ENCODE measurements at regions not wholly inside any gene's neighbourhood (a gene's known extent, or its start where the extent isn't known, plus 50 kb on each side); places are given as distances from the start of the nearest gene placed in this dataset.
A peak's percentile ranks its signal among the peaks of the same experiment; 100 is the strongest.

- no peak for DNase-seq
Observed at GRCh38 chr5:18097817-18098216, 463.6 kb downstream of the TAF11L14 start.

GRCh38 chr5:18098691-18099090, 464.4 kb downstream of the TAF11L14 start:
- Histone ChIP-seq H3K36me3 (ENCODE audit: control insufficient read depth in 4 of 4, insufficient read depth in 4 of 4, low read length in 3 of 4) (no peaks in the 10 kb centered on the region), H3K9me3 (ENCODE audit: control extremely low read depth in 1 of 5, control insufficient read depth in 4 of 5, insufficient read depth in 2 of 5, low read depth in 1 of 5, low read length in 4 of 5) (no peaks in the 10 kb centered on the region), H3K4me3 (ENCODE audit: control insufficient read depth in 1 of 7, extremely low read depth in 1 of 7, insufficient read depth in 4 of 7, low read depth in 2 of 7, low read length in 6 of 7) (peak overlapping the region in 1 of 7 experiments; percentile 27), H3K27ac (ENCODE audit: insufficient read depth in 1 of 2, low read depth in 1 of 2, low read length in 2 of 2, poor library complexity in 1 of 2, severe bottlenecking in 2 of 2) (peak overlapping the region; percentile 26 to 59), H3K27me3 (replicated peaks in 2 of 5; ENCODE audit: control insufficient read depth in 4 of 5, insufficient read depth in 5 of 5, low read length in 4 of 5) (no peaks in the 10 kb centered on the region), H3K4me1 (ENCODE audit: control extremely low read depth in 1 of 4, control insufficient read depth in 4 of 4, insufficient read depth in 4 of 4, low read length in 3 of 4) (peaks cover 16 to 31% (median 19%) of the 10 kb centered on the region in 4 experiments)
- DNase-seq = peak; percentile 14 to 83 (median 76)
- WGBS (ENCODE audit: insufficient coverage) = no CpG with 5 or more reads among the region's 2 CpGs
- CTCF ChIA-PET = interaction anchor here (0.9 kb wide), 1 partner anchor 14 kb away, joined by 3 read pairs; no protein-coding TSS in a partner anchor
- POLR2A ChIA-PET = no interaction called here

More at GRCh38 chr5:18097817-18098216, 463.6 kb downstream of the TAF11L14 start:
- no peak overlapping the region for H3K27ac ChIP-seq (ENCODE audit: insufficient read depth in 1 of 2, low read depth in 1 of 2, low read length in 2 of 2, poor library complexity in 1 of 2, severe bottlenecking in 2 of 2)
- H3K27me3 ChIP-seq (replicated peaks in 2 of 5; ENCODE audit: control insufficient read depth in 4 of 5, insufficient read depth in 5 of 5, low read length in 4 of 5) = no peaks in the 10 kb centered on the region
- WGBS (ENCODE audit: insufficient coverage) = 100% methylated on average over 3 of the region's 5 CpGs
- no peaks in the 10 kb centered on the region for H3K36me3 ChIP-seq (ENCODE audit: control insufficient read depth in 4 of 4, insufficient read depth in 4 of 4, low read length in 3 of 4)
- POLR2A ChIA-PET = no interaction called here
- no peak overlapping the region for H3K4me3 ChIP-seq (ENCODE audit: control insufficient read depth in 1 of 7, extremely low read depth in 1 of 7, insufficient read depth in 4 of 7, low read depth in 2 of 7, low read length in 6 of 7)
- CTCF ChIA-PET = no interaction called here
- H3K4me1 ChIP-seq (ENCODE audit: control extremely low read depth in 1 of 4, control insufficient read depth in 4 of 4, insufficient read depth in 4 of 4, low read length in 3 of 4) = peaks cover 16 to 38% (median 25%) of the 10 kb centered on the region in 4 experiments
- no peaks in the 10 kb centered on the region for H3K9me3 ChIP-seq (ENCODE audit: control extremely low read depth in 1 of 5, control insufficient read depth in 4 of 5, insufficient read depth in 2 of 5, low read depth in 1 of 5, low read length in 4 of 5)

- peak overlapping the region; percentile 26 to 59 for H3K27ac ChIP-seq (ENCODE audit: insufficient read depth in 1 of 2, low read depth in 1 of 2, low read length in 2 of 2, poor library complexity in 1 of 2, severe bottlenecking in 2 of 2)
- no CpG with 5 or more reads among the region's 2 CpGs for WGBS (ENCODE audit: insufficient coverage)
- no peaks in the 10 kb centered on the region for H3K27me3 ChIP-seq (replicated peaks in 2 of 5; ENCODE audit: control insufficient read depth in 4 of 5, insufficient read depth in 5 of 5, low read length in 4 of 5)
- H3K36me3 ChIP-seq (ENCODE audit: control insufficient read depth in 4 of 4, insufficient read depth in 4 of 4, low read length in 3 of 4) = no peaks in the 10 kb centered on the region
- H3K9me3 ChIP-seq (ENCODE audit: control extremely low read depth in 1 of 5, control insufficient read depth in 4 of 5, insufficient read depth in 2 of 5, low read depth in 1 of 5, low read length in 4 of 5) = no peaks in the 10 kb centered on the region
- POLR2A ChIA-PET = no interaction called here
- H3K4me3 ChIP-seq (ENCODE audit: control insufficient read depth in 1 of 7, extremely low read depth in 1 of 7, insufficient read depth in 4 of 7, low read depth in 2 of 7, low read length in 6 of 7) = no peak overlapping the region
- DNase-seq = no peak
- peaks cover 13 to 26% (median 15%) of the 10 kb centered on the region in 4 experiments for H3K4me1 ChIP-seq (ENCODE audit: control extremely low read depth in 1 of 4, control insufficient read depth in 4 of 4, insufficient read depth in 4 of 4, low read length in 3 of 4)
- CTCF ChIA-PET = interaction anchor here (0.9 kb wide), 1 partner anchor 14 kb away, joined by 3 read pairs; no protein-coding TSS in a partner anchor
Observed at GRCh38 chr5:18099261-18099660, 465.0 kb downstream of the TAF11L14 start.

- no peak overlapping the region for H3K4me3 ChIP-seq (ENCODE audit: control insufficient read depth in 1 of 7, extremely low read depth in 1 of 7, insufficient read depth in 4 of 7, low read depth in 2 of 7, low read length in 6 of 7)
- POLR2A ChIA-PET = no interaction called here
- CTCF ChIA-PET = interaction anchor here (1.2 kb wide), 1 partner anchor 885 kb away, joined by 3 read pairs; no protein-coding TSS in a partner anchor
- H3K27ac ChIP-seq (ENCODE audit: insufficient read depth in 1 of 2, low read depth in 1 of 2, low read length in 2 of 2, poor library complexity in 1 of 2, severe bottlenecking in 2 of 2) = no peak overlapping the region
- peaks cover 13 to 26% (median 15%) of the 10 kb centered on the region in 4 experiments for H3K4me1 ChIP-seq (ENCODE audit: control extremely low read depth in 1 of 4, control insufficient read depth in 4 of 4, insufficient read depth in 4 of 4, low read length in 3 of 4)
- no peak for DNase-seq
- no peaks in the 10 kb centered on the region for H3K36me3 ChIP-seq (ENCODE audit: control insufficient read depth in 4 of 4, insufficient read depth in 4 of 4, low read length in 3 of 4)
- no peaks in the 10 kb centered on the region for H3K9me3 ChIP-seq (ENCODE audit: control extremely low read depth in 1 of 5, control insufficient read depth in 4 of 5, insufficient read depth in 2 of 5, low read depth in 1 of 5, low read length in 4 of 5)
- no peaks in the 10 kb centered on the region for H3K27me3 ChIP-seq (replicated peaks in 2 of 5; ENCODE audit: control insufficient read depth in 4 of 5, insufficient read depth in 5 of 5, low read length in 4 of 5)
Observed at GRCh38 chr5:18101532-18101931, 467.3 kb downstream of the TAF11L14 start.

GRCh38 chr5:18102733-18103132, 468.5 kb downstream of the TAF11L14 start:
- CTCF ChIA-PET = no interaction called here
- DNase-seq = no peak
- H3K27ac ChIP-seq (ENCODE audit: insufficient read depth in 1 of 2, low read depth in 1 of 2, low read length in 2 of 2, poor library complexity in 1 of 2, severe bottlenecking in 2 of 2) = no peak overlapping the region
- no peak overlapping the region for H3K4me3 ChIP-seq (ENCODE audit: control insufficient read depth in 1 of 7, extremely low read depth in 1 of 7, insufficient read depth in 4 of 7, low read depth in 2 of 7, low read length in 6 of 7)
- POLR2A ChIA-PET = no interaction called here
- no peaks in the 10 kb centered on the region for H3K27me3 ChIP-seq (replicated peaks in 2 of 5; ENCODE audit: control insufficient read depth in 4 of 5, insufficient read depth in 5 of 5, low read length in 4 of 5)
- peaks cover 12 to 24% (median 14%) of the 10 kb centered on the region in 4 experiments for H3K4me1 ChIP-seq (ENCODE audit: control extremely low read depth in 1 of 4, control insufficient read depth in 4 of 4, insufficient read depth in 4 of 4, low read length in 3 of 4)
- H3K36me3 ChIP-seq (ENCODE audit: control insufficient read depth in 4 of 4, insufficient read depth in 4 of 4, low read length in 3 of 4) = no peaks in the 10 kb centered on the region
- 89% methylated on average over 1 of the region's 1 CpG for WGBS (ENCODE audit: insufficient coverage)
- no peaks in the 10 kb centered on the region for H3K9me3 ChIP-seq (ENCODE audit: control extremely low read depth in 1 of 5, control insufficient read depth in 4 of 5, insufficient read depth in 2 of 5, low read depth in 1 of 5, low read length in 4 of 5)

GRCh38 chr5:18105449-18105848, 471.2 kb downstream of the TAF11L14 start:
- H3K36me3 ChIP-seq (ENCODE audit: control insufficient read depth in 4 of 4, insufficient read depth in 4 of 4, low read length in 3 of 4) = no peaks in the 10 kb centered on the region
- ChIA-PET POLR2A (no interaction called here), CTCF (interaction anchor here (1.9 kb wide), 1 partner anchor 8 kb away, joined by 6 read pairs; no protein-coding TSS in a partner anchor)
- H3K4me3 ChIP-seq (ENCODE audit: control insufficient read depth in 1 of 7, extremely low read depth in 1 of 7, insufficient read depth in 4 of 7, low read depth in 2 of 7, low read length in 6 of 7) = no peak overlapping the region
- peaks cover 0 to 1% (median under 1%) of the 10 kb centered on the region in 4 experiments for H3K4me1 ChIP-seq (ENCODE audit: control extremely low read depth in 1 of 4, control insufficient read depth in 4 of 4, insufficient read depth in 4 of 4, low read length in 3 of 4)
- no peaks in the 10 kb centered on the region for H3K27me3 ChIP-seq (replicated peaks in 2 of 5; ENCODE audit: control insufficient read depth in 4 of 5, insufficient read depth in 5 of 5, low read length in 4 of 5)
- H3K27ac ChIP-seq (ENCODE audit: insufficient read depth in 1 of 2, low read depth in 1 of 2, low read length in 2 of 2, poor library complexity in 1 of 2, severe bottlenecking in 2 of 2) = no peak overlapping the region
- DNase-seq = no peak
- 100% methylated on average over 1 of the region's 1 CpG for WGBS (ENCODE audit: insufficient coverage)
- no peaks in the 10 kb centered on the region for H3K9me3 ChIP-seq (ENCODE audit: control extremely low read depth in 1 of 5, control insufficient read depth in 4 of 5, insufficient read depth in 2 of 5, low read depth in 1 of 5, low read length in 4 of 5)

- DNase-seq = peak; percentile 28 to 92 (median 84)
- POLR2A ChIA-PET = interaction anchor here (0.7 kb wide), 1 partner anchor 1814 kb away, joined by 3 read pairs; no protein-coding TSS in a partner anchor
- Histone ChIP-seq H3K4me3 (ENCODE audit: control insufficient read depth in 1 of 7, extremely low read depth in 1 of 7, insufficient read depth in 4 of 7, low read depth in 2 of 7, low read length in 6 of 7) (no peak overlapping the region), H3K4me1 (ENCODE audit: control extremely low read depth in 1 of 4, control insufficient read depth in 4 of 4, insufficient read depth in 4 of 4, low read length in 3 of 4) (peaks cover 4 to 21% (median 16%) of the 10 kb centered on the region in 4 experiments), H3K9me3 (ENCODE audit: control extremely low read depth in 1 of 5, control insufficient read depth in 4 of 5, insufficient read depth in 2 of 5, low read depth in 1 of 5, low read length in 4 of 5) (no peaks in the 10 kb centered on the region), H3K27ac (ENCODE audit: insufficient read depth in 1 of 2, low read depth in 1 of 2, low read length in 2 of 2, poor library complexity in 1 of 2, severe bottlenecking in 2 of 2) (no peak overlapping the region), H3K36me3 (ENCODE audit: control insufficient read depth in 4 of 4, insufficient read depth in 4 of 4, low read length in 3 of 4) (no peaks in the 10 kb centered on the region), H3K27me3 (replicated peaks in 2 of 5; ENCODE audit: control insufficient read depth in 4 of 5, insufficient read depth in 5 of 5, low read length in 4 of 5) (no peaks in the 10 kb centered on the region)
- CTCF ChIA-PET = interaction anchor here (2.6 to 4.7 kb wide), 2 partner anchors 193 to 897 kb away, joined by 9 to 67 read pairs; no protein-coding TSS in a partner anchor
- WGBS (ENCODE audit: insufficient coverage) = no CpG with 5 or more reads among the region's 5 CpGs
Observed at GRCh38 chr5:18111906-18112465, 477.7 kb downstream of the TAF11L14 start.
